GM23248 (cell line): ENCODE measurements at regions not wholly inside any gene's neighbourhood (a gene's known extent, or its start where the extent isn't known, plus 50 kb on each side); places are given as distances from the start of the nearest gene placed in this dataset.

Experiments
- DNase-seq: peaks from one replicate; pipeline ENCODE4 v3.0.0-alpha.2; 2015
- H2AFZ ChIP-seq: fragments of 200-600 bp; sonication (generic); 2 replicates; pipeline ENCODE4 v1.6.1; 2016; ENCODE audit warnings: antibody characterized with exemption
- H3F3A ChIP-seq: fragments of 200-600 bp; sonication (generic); 2 replicates; pipeline ENCODE4 v1.6.1; 2016; ENCODE audit warnings: mild to moderate bottlenecking, antibody characterized with exemption, mixed run types; ENCODE audit not compliant: insufficient read depth
- H3K27ac ChIP-seq: fragments of 200-600 bp; sonication (generic); 2 replicates; pipeline ENCODE4 v1.5.1; 2016; ENCODE audit warnings: mild to moderate bottlenecking
- H3K27me3 ChIP-seq: fragments of 200-600 bp; sonication (generic); replicated peaks from 2 replicates; pipeline ENCODE4 v1.6.1; 2016; ENCODE audit warnings: mild to moderate bottlenecking; ENCODE audit not compliant: insufficient read depth
- H3K36me3 ChIP-seq: fragments of 200-600 bp; sonication (generic); 2 replicates; pipeline ENCODE4 v1.6.1; 2016; ENCODE audit warnings: low read depth, mild to moderate bottlenecking
- H3K4me1 ChIP-seq: fragments of 200-600 bp; sonication (generic); 2 replicates; pipeline ENCODE4 v1.6.1; 2016; ENCODE audit warnings: mild to moderate bottlenecking; ENCODE audit not compliant: insufficient read depth
- H3K4me2 ChIP-seq: fragments of 200-600 bp; sonication (generic); one replicate; pipeline ENCODE4 v1.6.1; 2016; ENCODE audit warnings: mild to moderate bottlenecking; ENCODE audit not compliant: unreplicated experiment
- H3K4me3 ChIP-seq: fragments of 200-600 bp; sonication (generic); 2 replicates; pipeline ENCODE4 v1.5.1; 2016; ENCODE audit warnings: mild to moderate bottlenecking
- H3K79me2 ChIP-seq: fragments of 200-600 bp; sonication (generic); 2 replicates; pipeline ENCODE4 v1.6.1; 2016; ENCODE audit warnings: mild to moderate bottlenecking; ENCODE audit not compliant: insufficient read depth
- H3K9ac ChIP-seq: fragments of 200-600 bp; sonication (generic); 2 replicates; pipeline ENCODE4 v1.6.1; 2016; ENCODE audit warnings: mild to moderate bottlenecking
- H3K9me2 ChIP-seq: fragments of 200-600 bp; sonication (generic); 2 replicates; pipeline ENCODE4 v1.6.1; 2016; ENCODE audit warnings: mixed run types, mild to moderate bottlenecking, moderate library complexity; ENCODE audit not compliant: insufficient read depth
- H3K9me3 ChIP-seq: fragments of 200-600 bp; sonication (generic); one replicate; pipeline ENCODE4 v1.6.1; 2017; ENCODE audit warnings: low read depth
- H4K20me1 ChIP-seq: fragments of 200-600 bp; sonication (generic); 2 replicates; pipeline ENCODE4 v1.6.0; 2016; ENCODE audit not compliant: insufficient read depth
- EZH2 ChIP-seq: fragments of 200-600 bp; sonication (generic); IDR thresholded peaks from 2 replicates; pipeline ENCODE4 v1.6.1; 2018; ENCODE audit warnings: antibody characterized with exemption, mild to moderate bottlenecking; ENCODE audit not compliant: insufficient read depth, poor library complexity, severe bottlenecking
- EZH2phosphoT487 ChIP-seq: fragments of 200-600 bp; sonication (generic); IDR thresholded peaks from 2 replicates; pipeline ENCODE4 v1.6.1; 2018; ENCODE audit warnings: antibody characterized with exemption, moderate library complexity, mild to moderate bottlenecking, low read depth; ENCODE audit not compliant: insufficient read depth
- WGBS, 2 experiments: methylation state at CpG; one replicate each; pipeline ENCODE4 v1.1.6; 2015 to 2017; ENCODE audit warnings: low lambda C conversion rate in 2 of 2, low coverage in 1 of 2; ENCODE audit errors: missing lambda C conversion rate in 2 of 2; 5-methylcytosine and 5-hydroxymethylcytosine counted together
- in situ Hi-C: fragments of 300-500 bp; cut with MboI; formaldehyde crosslinking; loops from 2 replicates; pipeline ENCODE4 v1.15.0; 2020

- no peaks in the 10 kb centered on the region for H3K36me3 ChIP-seq
- peak overlapping the region; percentile 46 for H2AFZ ChIP-seq
- H3K4me1 ChIP-seq: peaks cover 15% of the 10 kb centered on the region
- no peaks in the 10 kb centered on the region for H3K9me3 ChIP-seq
- no peaks in the 10 kb centered on the region for H3K27me3 ChIP-seq
- H3K9ac ChIP-seq: no peak overlapping the region
- TF ChIP-seq EZH2: no peak
- TF ChIP-seq EZH2phosphoT487: 0 out of 2 replicates have a peak, but pooled peaks have one; percentile 37
- H3K27ac ChIP-seq: peak overlapping the region; percentile 40
- H4K20me1 ChIP-seq: no peaks in the 10 kb centered on the region
- in situ Hi-C loops: no loop called here
- H3K4me2 ChIP-seq: peak overlapping the region; percentile 10
- H3F3A ChIP-seq: peaks cover 18% of the 10 kb centered on the region
- no peaks in the 10 kb centered on the region; the same call in 1 of the 2 replicates for H3K9me2 ChIP-seq
- H3K4me3 ChIP-seq: no peak overlapping the region
- peak; percentile 89 for DNase-seq
- 20 to 22% methylated on average over 3 of the region's 3 CpGs for WGBS, 2 experiments
- no peaks in the 10 kb centered on the region for H3K79me2 ChIP-seq
Observed at GRCh38 chr15:87777054-87777561, 479.4 kb downstream of the NTRK3 start.

- WGBS, 2 experiments: 80 to 83% methylated on average over 3 of the region's 3 CpGs
- no peak overlapping the region for H2AFZ ChIP-seq
- in situ Hi-C loops: no loop called here
- no peak overlapping the region for H3K4me3 ChIP-seq
- no peaks in the 10 kb centered on the region for H3K36me3 ChIP-seq
- no peaks in the 10 kb centered on the region for H3K27me3 ChIP-seq
- H3K9ac ChIP-seq: no peak overlapping the region
- TF ChIP-seq EZH2: no peak
- no peak for TF ChIP-seq EZH2phosphoT487
- H3K9me3 ChIP-seq: no peaks in the 10 kb centered on the region
- H3K9me2 ChIP-seq: no peaks in the 10 kb centered on the region
- peaks cover 30% of the 10 kb centered on the region for H3K4me1 ChIP-seq
- no peaks in the 10 kb centered on the region for H3K79me2 ChIP-seq
- peaks cover 20% of the 10 kb centered on the region for H3F3A ChIP-seq
- no peak overlapping the region for H3K4me2 ChIP-seq
- no peaks in the 10 kb centered on the region for H4K20me1 ChIP-seq
- no peak overlapping the region for H3K27ac ChIP-seq
- DNase-seq: no peak
Observed at GRCh38 chr15:87767516-87767915, 489.0 kb downstream of the NTRK3 start.

DNA sequence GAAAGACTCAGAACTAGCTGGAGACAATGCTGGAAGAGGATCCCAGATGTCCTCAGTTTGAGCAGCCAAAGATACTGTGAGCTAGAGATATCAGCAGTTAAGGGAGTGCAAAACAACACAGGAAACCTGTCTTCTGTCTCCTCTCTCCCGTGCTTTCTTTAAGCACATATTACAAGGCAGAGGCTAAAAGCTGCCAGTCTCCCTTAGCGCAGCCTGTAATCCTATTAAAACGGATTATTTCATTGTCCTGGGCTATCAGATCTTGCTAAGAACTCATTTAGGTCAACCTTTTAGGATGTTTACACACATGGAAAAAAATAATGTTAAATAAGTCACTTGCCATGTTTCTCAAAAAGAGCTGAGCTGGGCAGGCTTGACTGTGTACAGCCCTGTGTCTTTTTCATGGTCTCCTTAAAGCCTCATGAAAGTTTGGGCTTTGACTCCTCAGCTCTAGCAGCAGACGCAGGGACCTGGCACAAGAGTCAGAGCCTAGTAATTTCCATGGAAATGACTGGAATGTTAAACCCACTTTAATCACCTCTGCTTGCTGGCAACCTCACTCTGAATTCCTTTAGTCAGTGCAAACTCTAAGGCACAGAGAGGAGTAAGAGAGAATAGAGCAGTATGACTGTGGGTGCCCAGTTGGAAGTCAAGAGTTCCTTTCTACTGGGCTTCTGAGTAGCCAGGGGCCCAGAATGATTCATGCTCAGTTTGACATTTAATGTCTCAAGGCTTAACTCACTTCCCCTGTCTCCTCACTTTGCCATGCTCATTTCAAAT lies 491.9 kb downstream of the NTRK3 start:
- H2AFZ ChIP-seq: peak overlapping the region; percentile 35

GRCh38 chr15:87763837-87764236 lies 492.7 kb downstream of the NTRK3 start:
- WGBS, 2 experiments: 83 to 85% methylated on average over 9 of the region's 9 CpGs
- H3K27ac ChIP-seq: peak overlapping the region; percentile 69; the same call in 1 of the 2 replicates
- H4K20me1 ChIP-seq: no peaks in the 10 kb centered on the region
- H3K9me2 ChIP-seq: no peaks in the 10 kb centered on the region
- no peak overlapping the region for H3K4me3 ChIP-seq
- H2AFZ ChIP-seq: peak overlapping the region; percentile 35
- peaks cover 38% of the 10 kb centered on the region for H3K4me1 ChIP-seq
- no peak overlapping the region for H3K9ac ChIP-seq
- H3K4me2 ChIP-seq: peak overlapping the region; percentile 0
- in situ Hi-C loops: no loop called here
- peaks cover 20% of the 10 kb centered on the region for H3F3A ChIP-seq
- H3K27me3 ChIP-seq: no peaks in the 10 kb centered on the region
- no peak for DNase-seq
- H3K36me3 ChIP-seq: no peaks in the 10 kb centered on the region
- no peaks in the 10 kb centered on the region for H3K79me2 ChIP-seq
- no peaks in the 10 kb centered on the region for H3K9me3 ChIP-seq
- TF ChIP-seq EZH2phosphoT487: no peak
- TF ChIP-seq EZH2: no peak

More for the DNA sequence above, 491.9 kb downstream of the NTRK3 start:
- H3K79me2 ChIP-seq: no peaks in the 10 kb centered on the region
- H3K9me2 ChIP-seq: no peaks in the 10 kb centered on the region
- peak overlapping the region; percentile 33 for H3K4me2 ChIP-seq
- H3K27me3 ChIP-seq: no peaks in the 10 kb centered on the region
- peak; percentile 85 for DNase-seq
- no peaks in the 10 kb centered on the region for H3K9me3 ChIP-seq
- peak overlapping the region; percentile 69 for H3K27ac ChIP-seq
- H3K9ac ChIP-seq: no peak overlapping the region
- no peak overlapping the region for H3K4me3 ChIP-seq
- WGBS, 2 experiments: 54 to 58% methylated on average over 4 of the region's 4 CpGs
- in situ Hi-C loops: no loop called here
- no peaks in the 10 kb centered on the region for H3K36me3 ChIP-seq
- peaks cover 38% of the 10 kb centered on the region for H3K4me1 ChIP-seq
- H3F3A ChIP-seq: peaks cover 20% of the 10 kb centered on the region
- H4K20me1 ChIP-seq: no peaks in the 10 kb centered on the region
- no peak for TF ChIP-seq EZH2
- no peak for TF ChIP-seq EZH2phosphoT487
